ENCODE measurements at regions not wholly inside any gene's neighbourhood (a gene's known extent, or its start where the extent isn't known, plus 50 kb on each side); places are given as distances from the start of the nearest gene placed in this dataset.

- no peak for TF ChIP-seq CTCF (IDR thresholded peaks at IDR 0.05)
- no peak for TF ChIP-seq POLR2AphosphoS5 (IDR thresholded peaks at IDR 0.05)
- TF ChIP-seq POLR2A (IDR thresholded peaks at IDR 0.05), result no peak
- no peak for TF ChIP-seq EP300 (IDR thresholded peaks at IDR 0.05)
These were observed 191.4 kb downstream of the SNAPC1 start for GRCh38 chr14:61953602-61954001.
